CD14-positive monocyte (primary cell): ENCODE measurements at regions not wholly inside any gene's neighbourhood (a gene's known extent, or its start where the extent isn't known, plus 50 kb on each side); places are given as distances from the start of the nearest gene placed in this dataset.

Source experiments
- DNase-seq, 3 donors: peaks; one replicate each; pipeline ENCODE4 v3.0.0-alpha.2; 2011 to 2022
- H2AFZ ChIP-seq: 2 replicates; pipeline ENCODE4 v1.6.0; 2012; ENCODE audit warnings: mild to moderate bottlenecking, low read depth, low read length, inconsistent platforms; ENCODE audit not compliant: insufficient read depth, poor library complexity, severe bottlenecking
- H3K27ac ChIP-seq, 2 donors: 1 replicate in 1 of 2; 2 replicates in 1 of 2; pipeline ENCODE4 v1.5.1; 2012 to 2013; ENCODE audit warnings: low read length in 2 of 2, control low read depth in 1 of 2, inconsistent platforms in 1 of 2, low read depth in 1 of 2, mild to moderate bottlenecking in 1 of 2
- H3K27me3 ChIP-seq, 2 donors: one replicate each; pipeline versions ENCODE4 v1.6.0 to v1.6.1; 2011 to 2013; ENCODE audit warnings: low read length in 2 of 2; ENCODE audit not compliant: control insufficient read depth in 2 of 2, insufficient read depth in 2 of 2
- H3K36me3 ChIP-seq, 2 donors: replicated peaks in 1 of 2; 1 replicate in 1 of 2; 2 replicates in 1 of 2; pipeline versions ENCODE4 v1.5.1 to v1.6.1; 2012 to 2013; ENCODE audit warnings: low read length in 2 of 2, control low read depth in 1 of 2, inconsistent platforms in 1 of 2, mild to moderate bottlenecking in 1 of 2; ENCODE audit not compliant: insufficient read depth in 2 of 2, control insufficient read depth in 1 of 2
- H3K4me1 ChIP-seq, 2 donors: 1 replicate in 1 of 2; 2 replicates in 1 of 2; pipeline versions ENCODE4 v1.5.1 to v1.6.1; 2012 to 2013; ENCODE audit warnings: low read length in 2 of 2, control low read depth in 1 of 2, inconsistent platforms in 1 of 2, mild to moderate bottlenecking in 1 of 2, moderate library complexity in 1 of 2; ENCODE audit not compliant: insufficient read depth in 2 of 2, control insufficient read depth in 1 of 2
- H3K4me2 ChIP-seq: replicated peaks from 2 replicates; pipeline ENCODE3; 2012; ENCODE audit warnings: low read length, moderate library complexity, mild to moderate bottlenecking; ENCODE audit not compliant: poor library complexity, severe bottlenecking; ENCODE audit errors: extremely low read depth
- H3K4me3 ChIP-seq, 3 experiments: fragments of 200-600 bp in 1 of 3; sonication (generic) in 1 of 3; replicated peaks in 1 of 3; 1 replicate in 2 of 3; 2 replicates in 1 of 3; pipeline ENCODE4 v1.5.1; 2011 to 2013; ENCODE audit warnings: low read length in 3 of 3, mild to moderate bottlenecking in 3 of 3, control low read depth in 2 of 3, low read depth in 2 of 3, inconsistent platforms in 1 of 3, moderate library complexity in 1 of 3
- H3K79me2 ChIP-seq: 2 replicates; pipeline ENCODE4 v1.6.0; 2012; ENCODE audit warnings: mild to moderate bottlenecking, control low read depth, inconsistent platforms, low read length, moderate library complexity; ENCODE audit not compliant: insufficient read depth
- H3K9ac ChIP-seq: 2 replicates; pipeline ENCODE4 v1.6.0; 2017; ENCODE audit warnings: low read length, mild to moderate bottlenecking; ENCODE audit not compliant: insufficient read depth, poor library complexity, severe bottlenecking
- H3K9me3 ChIP-seq, 2 donors: replicated peaks in 1 of 2; 1 replicate in 1 of 2; 2 replicates in 1 of 2; pipeline versions ENCODE4 v1.5.1 to v1.6.1; 2012 to 2013; ENCODE audit warnings: low read length in 2 of 2, control low read depth in 1 of 2; ENCODE audit not compliant: control insufficient read depth in 1 of 2, insufficient read depth in 1 of 2
- H4K20me1 ChIP-seq: 2 replicates; pipeline ENCODE4 v1.6.0; 2012; ENCODE audit warnings: mild to moderate bottlenecking, low read length, control low read depth, moderate library complexity; ENCODE audit not compliant: insufficient read depth
- H3K27ac Mint-ChIP-seq, 7 donors: one replicate each; pipeline ENCODE4 v1.8.0; 2020; ENCODE audit warnings: mild to moderate bottlenecking in 7 of 7, mixed read lengths in 7 of 7, moderate library complexity in 6 of 7, inconsistent platforms in 2 of 7
- H3K27me3 Mint-ChIP-seq, 3 donors: one replicate each; pipeline ENCODE4 v1.8.0; 2021 to 2022; ENCODE audit warnings: low read depth in 3 of 3, mild to moderate bottlenecking in 3 of 3, mixed read lengths in 3 of 3, moderate library complexity in 3 of 3, inconsistent platforms in 1 of 3
- H3K36me3 Mint-ChIP-seq, 2 donors: one replicate each; pipeline ENCODE4 v1.8.0; 2020; ENCODE audit warnings: mixed read lengths in 2 of 2, inconsistent platforms in 1 of 2, mild to moderate bottlenecking in 1 of 2
- H3K4me1 Mint-ChIP-seq: one replicate; pipeline ENCODE4 v1.8.0; 2020; ENCODE audit warnings: mild to moderate bottlenecking, mixed read lengths
- H3K4me3 Mint-ChIP-seq, 2 donors: one replicate each; pipeline ENCODE4 v1.8.0; 2020; ENCODE audit warnings: mild to moderate bottlenecking in 2 of 2, mixed read lengths in 2 of 2, moderate library complexity in 1 of 2
- H3K9me3 Mint-ChIP-seq, 7 donors: one replicate each; pipeline ENCODE4 v1.8.0; 2020 to 2022; ENCODE audit warnings: mixed read lengths in 7 of 7, mild to moderate bottlenecking in 6 of 7, moderate library complexity in 6 of 7, inconsistent platforms in 2 of 7
- WGBS: methylation state at CpG from one replicate; pipeline ENCODE4 v1.1.5; 2013; ENCODE audit warnings: missing lambda C conversion rate; ENCODE audit not compliant: insufficient coverage; 5-methylcytosine and 5-hydroxymethylcytosine counted together
- intact Hi-C, 2 donors: fragments of 100-400 bp; cut with micrococcal nuclease; formaldehyde crosslinking; loops; one replicate each; pipeline versions ENCODE4 v1.15.0 to v1.15.1; 2023
- TF ChIP-seq, protein P1 (sequence below): fragments of 200-600 bp; IDR thresholded peaks from one replicate; pipeline ENCODE4 v1.8.0; 2022; ENCODE audit warnings: antibody characterized with exemption, mild to moderate bottlenecking

DNA sequence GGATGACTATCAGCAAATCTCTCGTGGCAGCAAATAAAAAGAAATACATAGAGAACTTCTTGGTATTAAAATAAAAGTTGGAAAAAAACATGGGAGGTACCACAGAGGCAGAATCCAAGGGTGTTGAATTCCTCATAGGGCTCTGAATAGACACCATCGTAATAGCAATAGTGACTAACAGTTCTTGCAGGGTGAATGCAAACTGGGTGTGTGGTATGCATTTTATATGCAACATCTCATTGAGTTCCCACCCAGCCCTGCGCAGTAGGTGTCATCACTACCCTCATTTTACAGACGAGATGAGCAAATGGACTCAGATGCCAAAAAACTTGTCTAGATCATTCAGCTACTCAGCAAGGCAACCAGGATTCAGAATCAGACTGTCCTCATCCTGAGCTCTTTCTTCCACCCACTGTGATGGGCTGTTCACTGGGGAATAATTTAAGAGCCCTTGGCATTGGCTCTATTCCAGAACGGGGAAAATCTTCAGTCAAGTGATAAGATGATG lies 354.6 kb upstream of the CDH11 start:
- Histone ChIP-seq H3K4me2 (no peak overlapping the region), H3K36me3 (no peaks in the 10 kb centered on the region), H4K20me1 (no peaks in the 10 kb centered on the region), H3K9me3 (no peaks in the 10 kb centered on the region), H3K9ac (no peak overlapping the region), H2AFZ (no peak overlapping the region), H3K79me2 (no peaks in the 10 kb centered on the region), H3K4me3 (no peak overlapping the region), H3K27me3 (no peaks in the 10 kb centered on the region), H3K4me1 (no peaks in the 10 kb centered on the region), H3K27ac (no peak overlapping the region)
- TF ChIP-seq, protein P1, sequence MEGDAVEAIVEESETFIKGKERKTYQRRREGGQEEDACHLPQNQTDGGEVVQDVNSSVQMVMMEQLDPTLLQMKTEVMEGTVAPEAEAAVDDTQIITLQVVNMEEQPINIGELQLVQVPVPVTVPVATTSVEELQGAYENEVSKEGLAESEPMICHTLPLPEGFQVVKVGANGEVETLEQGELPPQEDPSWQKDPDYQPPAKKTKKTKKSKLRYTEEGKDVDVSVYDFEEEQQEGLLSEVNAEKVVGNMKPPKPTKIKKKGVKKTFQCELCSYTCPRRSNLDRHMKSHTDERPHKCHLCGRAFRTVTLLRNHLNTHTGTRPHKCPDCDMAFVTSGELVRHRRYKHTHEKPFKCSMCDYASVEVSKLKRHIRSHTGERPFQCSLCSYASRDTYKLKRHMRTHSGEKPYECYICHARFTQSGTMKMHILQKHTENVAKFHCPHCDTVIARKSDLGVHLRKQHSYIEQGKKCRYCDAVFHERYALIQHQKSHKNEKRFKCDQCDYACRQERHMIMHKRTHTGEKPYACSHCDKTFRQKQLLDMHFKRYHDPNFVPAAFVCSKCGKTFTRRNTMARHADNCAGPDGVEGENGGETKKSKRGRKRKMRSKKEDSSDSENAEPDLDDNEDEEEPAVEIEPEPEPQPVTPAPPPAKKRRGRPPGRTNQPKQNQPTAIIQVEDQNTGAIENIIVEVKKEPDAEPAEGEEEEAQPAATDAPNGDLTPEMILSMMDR = no peak
- Mint-ChIP-seq H3K27me3 (peaks cover 0 to 3% (median 2%) of the 10 kb centered on the region in 3 donors), H3K36me3 (no peaks in the 10 kb centered on the region), H3K9me3 (peaks cover 0 to 7% (median 0%) of the 10 kb centered on the region in 7 donors), H3K4me3 (no peak overlapping the region), H3K4me1 (no peaks in the 10 kb centered on the region), H3K27ac (no peak overlapping the region)
- no peak for DNase-seq
- WGBS = 80% methylated on average over 3 of the region's 5 CpGs
- intact Hi-C loops = no loop called here

DNA sequence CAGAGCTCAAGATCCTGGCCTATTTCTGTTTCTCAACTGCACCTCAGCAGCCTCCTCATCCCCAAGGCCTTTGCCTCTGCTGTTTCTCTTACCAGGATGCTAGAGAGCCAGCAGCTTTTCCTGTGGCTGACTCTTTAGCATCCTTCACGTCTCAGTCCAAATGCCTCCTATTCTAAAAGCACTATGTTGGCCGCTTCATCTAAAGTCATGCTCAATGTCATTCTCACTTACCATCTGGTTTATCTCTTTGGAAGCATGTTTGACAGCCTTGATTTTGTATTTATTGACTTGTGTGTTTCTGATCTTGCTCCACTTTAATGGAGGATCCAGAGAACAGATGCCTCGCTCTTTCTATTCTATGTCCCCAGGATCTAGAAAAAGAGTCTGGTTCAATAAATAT lies 351.8 kb upstream of the CDH11 start:
- Histone ChIP-seq H3K79me2 (no peaks in the 10 kb centered on the region), H3K27me3 (no peaks in the 10 kb centered on the region), H3K4me1 (no peaks in the 10 kb centered on the region), H3K4me3 (no peak overlapping the region), H3K36me3 (no peaks in the 10 kb centered on the region), H3K4me2 (no peak overlapping the region), H4K20me1 (no peaks in the 10 kb centered on the region), H3K9me3 (no peaks in the 10 kb centered on the region), H3K27ac (no peak overlapping the region), H3K9ac (no peak overlapping the region), H2AFZ (no peak overlapping the region)
- intact Hi-C loops = no loop called here
- H3K36me3 Mint-ChIP-seq = no peaks in the 10 kb centered on the region
- TF ChIP-seq, protein P1 = no peak
- H3K4me3 Mint-ChIP-seq = no peak overlapping the region
- no peak overlapping the region for H3K27ac Mint-ChIP-seq
- WGBS = no CpG with 5 or more reads among the region's 3 CpGs
- no peak for DNase-seq
- peaks cover 0 to 4% (median 0%) of the 10 kb centered on the region in 7 donors for H3K9me3 Mint-ChIP-seq
- peaks cover 0 to 6% (median 0%) of the 10 kb centered on the region in 3 donors for H3K27me3 Mint-ChIP-seq
- no peaks in the 10 kb centered on the region for H3K4me1 Mint-ChIP-seq
